Epithelial cell of proximal tubule (primary cell): ENCODE measurements at regions not wholly inside any gene's neighbourhood (a gene's known extent, or its start where the extent isn't known, plus 50 kb on each side); places are given as distances from the start of the nearest gene placed in this dataset.
"Not testable (repeated sequence)": the region's sequence is repeated elsewhere in the genome, so short reads cannot be mapped to it uniquely, and the experiment has no call there.

Experiments used
- DNase-seq: peaks from one replicate; pipeline ENCODE4 v3.0.0-alpha.2; 2011; ENCODE audit warnings: low read depth
- H3K4me3 ChIP-seq: 2 replicates; pipeline ENCODE4 v1.5.1; 2011; ENCODE audit warnings: low read depth, mild to moderate bottlenecking, low read length
- CTCF ChIP-seq: conservative IDR thresholded peaks from 2 replicates; pipeline ENCODE4 v1.5.1; 2012; ENCODE audit warnings: low read depth, mild to moderate bottlenecking, low read length

GRCh38 chr3:75610773-75611172 is 53.4 kb upstream of the FRG2C start:
- no peak for DNase-seq
- no peak for TF ChIP-seq CTCF
- no peak overlapping the region for H3K4me3 ChIP-seq

GRCh38 chr3:75611724-75612460 is 52.2 kb upstream of the FRG2C start:
- not testable (repeated sequence) for DNase-seq, H3K4me3 ChIP-seq
